Stimulated activated CD4-positive, alpha-beta T cell treated with anti-CD3 and anti-CD28 coated beads, Interleukin-12 subunit alpha, Interleukin-12 subunit beta, amount 100 ng/mL, for 4 hours (primary cell): ENCODE measurements at regions not wholly inside any gene's neighbourhood (a gene's known extent, or its start where the extent isn't known, plus 50 kb on each side); places are given as distances from the start of the nearest gene placed in this dataset.
"Not testable (repeated sequence)": the region's sequence is repeated elsewhere in the genome, so short reads cannot be mapped to it uniquely, and the experiment has no call there.

Experiments
- DNase-seq: peaks from one replicate; pipeline ENCODE4 v3.0.0-alpha.2; 2020

DNA sequence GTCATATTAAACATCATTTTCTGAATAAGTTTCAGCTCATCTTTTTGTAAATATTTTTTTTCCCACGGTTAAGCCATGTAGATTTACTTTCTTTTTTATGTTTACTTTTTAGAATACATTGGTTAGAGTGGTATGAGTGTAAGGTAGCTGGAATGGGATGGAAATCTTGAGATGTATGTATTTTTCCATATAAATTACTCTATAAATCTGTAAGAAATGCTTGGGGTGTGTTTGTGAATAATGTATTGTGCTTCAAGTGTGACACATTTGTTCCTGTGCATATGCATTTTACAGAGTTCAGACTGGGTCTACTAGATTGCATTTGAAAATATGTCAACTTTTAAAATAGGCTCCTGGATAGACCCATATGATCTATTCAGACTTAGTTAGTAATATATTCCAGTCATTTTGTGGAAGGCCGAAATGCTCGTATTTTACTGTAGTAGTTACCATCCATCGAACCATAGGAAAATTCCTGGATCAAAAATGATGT, 756.8 kb downstream of the RAPGEF2 start:
- DNase-seq = no peak

DNA sequence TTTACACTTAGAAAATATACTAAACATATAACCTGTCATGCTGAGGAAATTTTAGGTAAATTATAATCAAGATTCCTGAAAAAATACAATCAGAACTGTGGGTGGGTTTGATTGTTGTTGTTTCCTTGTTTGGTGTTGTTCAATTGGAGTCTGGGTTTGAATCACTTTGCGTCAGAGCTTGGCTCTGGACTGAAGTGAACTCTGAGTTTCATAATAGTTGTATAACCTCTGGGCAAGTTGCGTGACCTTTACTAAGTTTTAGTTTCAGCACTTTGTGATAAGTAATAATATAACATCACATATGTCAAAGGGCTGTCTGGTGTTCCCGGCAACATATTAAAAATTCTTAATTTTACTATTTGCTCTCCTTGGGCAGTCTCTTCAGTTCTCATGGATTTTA, 758.1 kb downstream of the RAPGEF2 start:
- DNase-seq = no peak

DNA sequence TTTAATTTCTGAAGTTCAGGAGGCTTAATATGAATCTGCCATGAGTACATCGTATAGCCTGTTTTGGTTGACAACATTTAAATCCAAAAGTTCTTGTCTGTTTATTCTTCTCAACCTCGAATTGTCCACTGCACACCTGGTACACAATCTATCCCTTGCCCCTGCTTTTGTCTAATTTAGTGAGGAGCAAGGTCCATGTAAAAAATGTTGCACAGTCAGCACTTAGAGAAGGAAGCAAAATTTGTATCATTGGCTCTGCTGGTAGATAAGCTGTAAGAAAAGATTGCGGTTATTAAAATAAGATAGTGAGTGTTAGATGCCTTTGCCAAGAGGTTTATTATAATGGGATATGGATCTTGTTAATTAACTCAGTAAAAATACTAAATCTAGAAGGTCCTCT, 761.5 kb downstream of the RAPGEF2 start:
- DNase-seq = no peak

DNA sequence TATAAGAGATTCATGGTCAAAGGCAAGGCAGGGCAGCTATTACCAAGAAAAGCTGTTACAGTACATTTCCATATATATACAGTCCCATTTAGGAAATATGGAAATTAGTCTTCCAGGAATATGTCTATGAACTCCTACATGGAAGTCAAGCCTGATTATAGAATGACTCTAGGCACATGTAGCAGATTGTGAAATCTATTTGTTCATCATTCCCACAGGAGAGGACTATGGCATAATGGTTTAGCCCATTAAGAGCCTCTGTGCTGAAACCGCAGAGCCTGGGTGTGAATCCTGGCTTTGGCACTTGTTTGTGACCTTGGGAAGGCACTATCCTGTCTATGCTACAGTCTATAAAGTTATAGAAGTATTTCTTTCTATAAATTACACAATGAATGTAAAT, 764.8 kb downstream of the RAPGEF2 start:
- DNase-seq = no peak

DNA sequence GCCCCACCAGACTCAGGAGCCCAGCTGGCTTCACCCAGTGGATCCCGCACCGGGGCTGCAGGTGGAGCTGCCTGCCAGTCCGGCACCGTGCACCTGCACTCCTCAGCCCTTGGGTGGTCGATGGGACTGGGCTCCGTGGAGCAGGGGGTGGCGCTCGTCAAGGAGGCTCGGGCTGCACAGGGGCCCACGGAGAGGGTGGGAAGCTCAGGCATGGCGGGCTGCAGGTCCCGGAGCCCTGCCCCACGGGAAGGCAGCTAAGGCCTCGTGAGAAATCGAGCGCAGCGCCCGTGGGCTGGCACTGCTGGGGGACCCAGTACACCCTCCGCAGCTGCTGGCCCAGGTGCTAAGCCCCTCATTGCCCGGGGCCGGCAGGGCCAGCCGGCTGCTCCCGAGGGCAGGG, 766.1 kb downstream of the RAPGEF2 start:
- not testable (repeated sequence) for DNase-seq

DNA sequence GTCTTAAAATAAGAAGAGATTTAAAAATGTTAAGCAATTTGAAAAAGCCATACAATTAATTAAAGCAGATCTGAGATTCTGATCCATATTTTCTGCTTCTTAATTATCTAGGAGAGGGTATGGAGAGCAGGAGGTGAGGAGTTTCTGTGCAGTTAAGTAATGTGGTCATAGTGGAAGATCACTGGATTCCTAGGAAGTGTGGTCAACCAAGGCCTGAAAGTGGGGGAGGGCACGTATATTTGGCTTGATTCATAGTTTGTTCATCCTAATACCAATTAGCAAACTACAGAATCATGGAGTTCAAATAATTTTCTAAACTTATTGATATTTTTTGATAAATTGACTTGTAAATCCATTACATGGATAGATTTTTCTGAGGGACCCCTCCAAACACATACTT, 768.3 kb downstream of the RAPGEF2 start:
- no peak for DNase-seq

DNA sequence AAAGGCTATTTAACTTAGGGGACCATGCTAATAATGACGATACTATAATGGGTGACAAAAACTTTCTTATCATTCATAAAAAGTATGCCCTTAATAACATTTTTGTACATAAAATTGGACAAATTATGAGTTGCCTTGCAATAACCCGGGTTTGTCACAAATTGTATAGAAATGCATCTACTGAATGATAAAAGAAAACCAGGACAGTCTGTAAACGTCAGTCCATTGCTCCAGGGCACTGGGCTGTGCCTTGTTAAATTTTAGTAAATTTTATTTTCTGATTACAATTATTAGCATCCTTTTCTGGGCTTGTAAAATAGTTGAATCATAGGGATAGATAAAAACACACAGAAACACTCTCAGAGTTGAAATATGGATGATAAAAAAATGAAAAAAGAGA, 778.3 kb downstream of the RAPGEF2 start:
- DNase-seq = no peak

DNA sequence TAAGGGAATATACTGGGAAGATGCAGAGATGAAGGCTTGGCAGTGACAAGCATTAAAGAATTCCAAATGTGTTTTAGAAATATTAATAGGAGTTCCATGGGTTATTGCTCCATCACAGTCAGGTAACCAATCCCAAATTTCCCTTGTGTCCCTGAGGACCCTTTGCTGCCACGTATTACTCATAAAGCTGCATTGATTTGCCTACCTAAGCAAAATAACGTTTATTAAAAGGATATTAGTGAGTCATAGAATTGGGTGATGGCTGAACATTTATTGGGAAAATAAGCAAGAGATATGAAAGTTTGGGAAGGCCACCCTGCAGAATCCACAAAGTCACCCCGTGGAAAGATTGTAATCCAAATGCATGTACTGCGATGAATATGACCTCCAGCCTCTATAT, 782.1 kb downstream of the RAPGEF2 start:
- DNase-seq = no peak

DNA sequence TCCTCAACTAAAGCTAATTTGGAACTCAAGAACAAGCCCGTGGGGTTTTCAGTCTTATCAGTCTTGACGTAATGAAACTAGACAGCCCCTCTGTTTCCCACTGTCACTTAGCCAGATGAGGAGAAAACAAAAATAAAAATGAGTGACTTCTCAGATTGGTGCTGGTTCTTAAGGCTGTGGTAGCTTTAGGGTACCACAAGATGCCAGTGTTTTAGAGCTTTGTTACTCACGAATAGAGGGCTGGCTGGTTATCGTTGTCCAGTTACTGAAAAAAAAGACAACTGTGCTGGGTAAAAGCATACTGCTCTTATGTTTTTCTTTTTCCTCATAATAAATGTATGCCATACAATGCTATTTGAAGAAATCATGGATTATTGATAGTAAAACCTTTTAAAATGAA, 796.7 kb downstream of the RAPGEF2 start:
- no peak for DNase-seq

DNA sequence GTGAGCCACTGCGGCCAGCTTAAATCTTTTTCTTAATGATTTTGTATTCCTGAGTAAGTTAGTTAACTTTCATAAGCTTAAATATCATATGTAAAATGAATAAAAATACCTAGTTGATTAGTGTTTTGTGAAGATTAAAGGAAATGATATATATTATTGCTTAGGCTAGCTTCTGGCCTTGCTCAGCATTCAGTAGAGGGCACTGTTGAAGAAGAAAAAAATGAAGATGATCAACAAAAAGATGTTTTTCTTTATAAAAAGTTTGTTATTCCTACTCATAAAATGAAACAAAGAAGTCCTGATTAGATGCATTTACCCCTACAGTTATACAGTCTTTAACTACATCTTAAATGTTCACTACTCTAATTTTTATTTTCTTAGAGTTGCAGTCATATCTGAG, 797.7 kb downstream of the RAPGEF2 start:
- DNase-seq = no peak

DNA sequence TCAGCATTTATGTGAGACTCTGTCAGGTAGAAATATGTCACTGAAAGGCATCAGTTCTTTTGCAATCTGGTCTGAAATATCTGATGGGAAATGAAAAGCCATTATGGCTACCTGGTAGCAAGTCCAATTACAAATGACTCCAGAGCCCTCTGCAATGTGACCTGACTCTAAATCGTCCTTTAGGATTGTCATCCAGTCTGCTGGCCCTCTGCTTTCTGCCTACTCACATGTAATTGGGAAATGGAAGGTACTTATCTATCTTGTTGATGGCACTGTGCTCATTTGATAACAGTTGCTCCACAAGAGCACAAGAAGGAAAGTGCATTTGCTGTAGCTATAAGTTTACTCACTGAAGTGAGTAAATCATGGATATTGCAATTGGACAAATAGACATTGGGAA, 799.8 kb downstream of the RAPGEF2 start:
- DNase-seq = no peak

DNA sequence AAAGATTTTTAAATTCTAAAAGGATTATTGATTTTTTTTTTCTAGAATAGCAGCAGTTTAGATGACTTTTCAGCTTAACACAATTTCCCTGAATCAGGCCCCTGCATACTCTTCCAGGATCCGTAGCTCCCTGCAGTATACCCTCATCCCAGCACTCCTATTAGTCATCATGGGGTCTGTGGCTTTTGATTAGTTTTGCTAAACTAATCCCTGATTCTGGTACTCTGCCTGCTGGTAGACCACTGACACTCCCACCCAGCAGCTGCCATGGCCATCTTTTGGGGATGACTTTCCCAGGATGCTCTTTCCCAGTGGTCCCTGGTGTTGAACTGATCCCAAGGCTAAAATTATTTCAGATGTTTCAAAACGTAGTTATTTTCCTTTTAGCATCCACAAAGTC, 802.0 kb downstream of the RAPGEF2 start:
- DNase-seq = no peak

DNA sequence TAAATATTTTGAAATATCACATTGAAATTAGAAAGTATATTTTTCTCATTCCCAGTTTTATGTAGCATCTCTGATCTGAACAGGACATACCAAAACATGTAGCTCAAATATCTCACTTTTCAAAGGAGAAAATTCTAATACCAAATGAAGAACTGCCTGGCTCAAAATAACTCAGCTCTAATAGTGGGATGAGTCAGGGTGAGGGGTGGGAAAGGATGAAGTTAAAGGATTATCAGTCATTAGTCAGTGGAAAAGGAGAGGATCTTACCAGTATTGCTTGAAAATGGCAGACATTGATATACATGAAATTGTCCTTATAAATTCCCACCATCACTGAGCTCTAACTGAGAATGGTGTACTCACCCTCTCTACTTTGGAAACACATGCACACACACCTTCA, 803.2 kb downstream of the RAPGEF2 start:
- DNase-seq = no peak

DNA sequence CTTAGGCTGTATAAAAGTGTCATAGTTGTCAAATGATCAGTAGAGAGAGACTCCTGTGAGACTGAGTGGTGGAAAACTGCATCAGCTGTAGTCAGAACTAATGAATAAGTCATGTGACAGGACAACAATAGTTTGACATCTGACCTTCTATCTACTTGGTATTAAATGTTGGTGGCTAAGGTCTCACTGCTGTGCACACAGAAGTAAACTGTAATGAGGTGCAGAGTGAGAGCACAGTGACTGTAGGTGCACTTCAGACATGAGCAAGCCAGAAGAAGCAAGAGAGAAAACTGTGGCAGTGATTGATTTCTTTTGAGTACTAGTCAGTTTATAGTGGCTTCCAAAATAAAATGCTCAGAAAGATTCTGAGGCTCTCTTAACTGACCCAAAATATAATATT, 803.6 kb downstream of the RAPGEF2 start:
- DNase-seq = no peak

DNA sequence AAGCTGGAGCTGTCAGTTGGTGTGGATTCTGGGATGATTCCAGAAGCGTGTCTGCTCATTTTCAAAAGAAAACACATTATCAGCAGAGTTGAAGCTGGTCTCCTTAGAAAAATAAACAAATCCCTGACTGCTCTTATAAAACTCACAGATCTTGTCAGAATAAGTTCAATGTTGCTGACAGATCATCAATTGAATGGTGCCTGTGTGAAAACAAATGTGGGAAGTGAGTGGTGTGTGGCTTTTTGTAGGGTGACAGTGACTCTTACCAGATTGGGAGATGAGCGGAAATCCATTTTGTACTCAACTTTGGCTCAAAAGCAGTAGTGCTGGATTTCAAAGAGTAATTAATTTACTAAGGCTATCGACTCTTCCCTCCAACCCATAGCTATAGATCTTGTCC, 807.8 kb downstream of the RAPGEF2 start:
- no peak for DNase-seq

DNA sequence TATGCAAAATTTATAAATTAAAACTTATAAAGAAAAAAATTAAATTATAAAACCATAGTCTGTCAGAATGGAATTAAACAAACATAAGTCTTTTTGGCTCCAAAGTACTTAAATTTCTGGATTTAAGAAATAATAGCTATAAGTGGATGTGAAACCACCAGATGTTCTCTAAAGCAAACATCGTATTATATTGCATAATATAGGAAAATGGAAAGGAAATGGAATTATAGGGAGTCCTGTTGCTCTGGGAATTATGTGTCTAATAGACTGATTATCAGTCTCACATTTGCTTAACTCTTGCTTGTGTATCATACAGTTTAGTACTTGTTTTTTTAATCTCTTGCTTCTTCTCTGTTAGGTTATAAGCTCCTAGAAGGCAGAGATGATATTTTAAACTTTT, 819.2 kb downstream of the RAPGEF2 start:
- no peak for DNase-seq

DNA sequence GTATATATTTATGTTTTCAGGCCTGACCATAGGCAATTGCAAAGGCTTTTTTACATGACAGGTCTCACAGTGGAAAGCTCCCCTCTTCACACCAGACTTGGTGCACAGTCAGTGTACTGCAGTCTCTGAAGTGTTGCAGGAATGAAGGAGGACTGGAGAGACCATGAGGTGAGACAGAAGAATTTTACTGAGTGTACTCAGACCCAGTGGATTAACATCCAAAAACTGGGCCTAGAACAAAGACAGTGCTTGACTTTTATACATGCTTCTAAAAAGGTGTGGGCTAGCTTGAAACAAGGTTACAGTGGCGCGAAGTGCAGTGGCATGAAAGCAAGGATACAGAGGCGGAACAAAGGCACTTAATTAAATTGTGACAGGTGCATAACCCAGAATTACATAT, 822.9 kb downstream of the RAPGEF2 start:
- no peak for DNase-seq

DNA sequence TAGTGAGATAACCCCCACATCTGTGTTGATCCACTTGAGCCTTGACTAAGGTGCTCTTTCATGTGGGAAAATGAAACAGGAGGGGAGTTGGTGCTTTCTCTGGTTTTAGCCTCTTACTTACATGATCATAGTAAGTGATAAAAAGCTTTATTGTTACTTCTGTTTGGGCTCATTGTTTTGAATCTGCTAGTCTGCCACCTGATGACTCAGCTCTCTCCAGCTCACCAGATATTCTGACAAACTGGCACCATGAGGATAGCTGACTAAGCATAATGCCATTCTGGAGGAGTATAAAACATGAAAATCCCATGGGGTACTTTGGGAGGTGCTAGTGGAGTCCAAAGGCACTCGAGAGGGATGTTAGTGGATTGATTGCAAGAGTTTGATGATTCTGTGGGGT, 824.0 kb downstream of the RAPGEF2 start:
- DNase-seq = no peak

DNA sequence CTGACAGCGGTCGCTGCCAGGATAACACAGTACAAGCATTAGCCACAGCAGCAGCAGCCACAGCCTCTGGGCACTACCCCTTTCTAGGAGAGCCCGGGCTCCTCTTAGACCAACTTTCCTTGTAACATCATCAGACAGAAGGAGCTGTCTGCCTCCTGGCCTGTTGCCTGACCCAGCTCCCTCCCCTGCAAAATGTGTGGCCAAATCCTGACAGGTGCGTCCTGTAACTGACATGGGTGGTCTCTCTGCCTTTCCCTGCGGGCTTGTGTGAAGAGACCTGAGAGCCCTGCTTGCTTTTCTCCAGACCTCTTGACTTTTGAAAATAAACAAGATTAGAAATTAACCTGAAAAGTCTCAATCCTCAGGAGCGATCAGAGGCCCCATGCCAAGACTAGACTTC, 824.9 kb downstream of the RAPGEF2 start:
- DNase-seq = no peak

DNA sequence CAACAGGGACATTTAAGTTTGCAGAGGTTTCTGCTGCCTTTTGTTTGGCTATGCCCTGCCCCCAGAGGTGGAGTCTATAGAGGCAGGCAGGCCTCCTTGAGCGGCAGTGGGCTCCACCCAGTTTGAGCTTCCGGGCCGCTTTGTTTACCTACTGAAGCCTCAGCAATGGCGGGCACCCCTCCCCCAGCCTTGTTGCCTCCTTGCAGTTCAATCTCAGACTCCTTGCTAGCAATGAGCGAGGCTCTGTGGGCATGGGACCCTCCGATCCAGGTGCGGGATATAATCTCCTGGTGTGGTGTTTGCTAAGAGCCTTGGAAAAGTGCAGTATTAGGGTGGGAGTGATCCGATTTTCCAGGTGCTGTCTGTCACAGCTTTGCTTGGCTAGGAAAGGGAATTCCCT, 831.7 kb downstream of the RAPGEF2 start:
- DNase-seq = not testable (repeated sequence)

DNA sequence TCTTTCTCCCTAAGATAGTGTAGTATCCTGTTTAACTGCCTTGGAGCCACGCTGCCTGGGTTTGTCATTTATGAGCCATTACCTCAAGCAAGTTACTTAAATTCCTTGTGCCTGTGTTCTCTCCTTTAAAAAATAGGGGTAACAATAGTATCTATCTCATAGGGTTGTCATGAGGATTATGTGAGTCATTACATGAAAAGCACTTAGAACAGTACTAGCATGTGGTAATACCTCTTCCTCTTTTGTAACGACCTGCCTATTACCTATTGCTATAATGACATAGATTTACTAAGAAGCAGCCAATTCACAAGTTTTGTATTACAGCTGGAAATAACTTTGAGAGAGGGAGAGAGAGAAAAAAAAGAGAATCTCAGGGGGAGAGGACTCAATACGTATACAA, 834.7 kb downstream of the RAPGEF2 start:
- DNase-seq = no peak

DNA sequence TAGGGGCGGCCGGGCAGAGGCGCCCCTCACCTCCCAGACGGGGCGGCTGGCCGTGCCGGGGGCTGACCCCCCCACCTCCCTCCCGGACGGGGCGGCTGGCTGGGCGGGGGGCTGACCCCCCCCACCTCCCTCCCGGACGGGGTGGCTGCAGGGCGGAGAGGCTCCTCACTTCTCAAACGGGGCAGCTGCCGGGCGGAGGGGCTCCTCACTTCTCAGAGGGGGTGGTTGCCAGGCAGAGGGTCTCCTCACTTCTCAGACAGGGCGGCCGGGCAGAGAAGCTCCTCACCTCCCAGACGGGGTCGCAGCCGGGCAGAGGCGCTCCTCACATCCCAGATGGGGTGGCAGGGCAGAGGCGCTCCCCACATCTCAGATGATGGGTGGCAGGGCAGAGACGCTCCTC, 836.8 kb downstream of the RAPGEF2 start:
- DNase-seq = not testable (repeated sequence)

DNA sequence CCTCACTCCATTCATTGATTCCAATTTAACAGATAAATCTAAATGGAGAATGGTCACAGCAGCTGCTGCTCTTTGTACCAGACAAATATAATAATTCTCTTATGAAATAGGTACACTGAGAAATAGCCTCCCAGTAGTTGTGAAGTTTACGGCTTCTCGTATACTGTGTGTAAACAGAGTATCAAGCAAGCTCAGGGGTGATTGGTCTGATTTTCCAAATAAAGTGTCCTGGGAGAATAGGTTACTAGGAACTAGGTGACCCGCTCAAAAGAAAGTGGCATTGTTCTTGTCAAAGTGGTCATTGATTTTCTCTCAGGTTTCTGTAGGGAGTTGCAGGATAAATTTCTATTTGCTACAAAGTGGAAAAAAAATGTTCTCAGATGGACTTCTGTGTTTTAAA, 838.2 kb downstream of the RAPGEF2 start:
- no peak for DNase-seq

DNA sequence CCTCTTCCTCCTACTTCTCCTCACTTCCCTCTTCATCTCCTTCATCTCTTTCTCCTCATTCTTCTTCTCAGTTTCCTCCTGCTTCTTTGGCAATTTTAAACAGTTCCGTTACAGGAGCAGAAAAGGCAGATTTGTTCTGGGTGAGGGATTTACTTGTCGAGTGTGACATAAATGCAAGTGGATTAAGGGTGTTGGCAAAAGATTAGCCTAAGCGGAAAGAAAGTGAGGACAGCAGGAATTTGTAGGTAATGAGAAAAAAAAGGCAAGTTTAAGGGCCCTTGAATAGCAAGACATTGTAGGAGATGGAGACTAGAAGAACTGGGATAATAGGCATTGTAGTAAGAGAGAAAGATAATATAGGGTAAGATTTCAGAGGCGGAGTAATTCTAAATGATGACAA, 841.6 kb downstream of the RAPGEF2 start:
- no peak for DNase-seq

DNA sequence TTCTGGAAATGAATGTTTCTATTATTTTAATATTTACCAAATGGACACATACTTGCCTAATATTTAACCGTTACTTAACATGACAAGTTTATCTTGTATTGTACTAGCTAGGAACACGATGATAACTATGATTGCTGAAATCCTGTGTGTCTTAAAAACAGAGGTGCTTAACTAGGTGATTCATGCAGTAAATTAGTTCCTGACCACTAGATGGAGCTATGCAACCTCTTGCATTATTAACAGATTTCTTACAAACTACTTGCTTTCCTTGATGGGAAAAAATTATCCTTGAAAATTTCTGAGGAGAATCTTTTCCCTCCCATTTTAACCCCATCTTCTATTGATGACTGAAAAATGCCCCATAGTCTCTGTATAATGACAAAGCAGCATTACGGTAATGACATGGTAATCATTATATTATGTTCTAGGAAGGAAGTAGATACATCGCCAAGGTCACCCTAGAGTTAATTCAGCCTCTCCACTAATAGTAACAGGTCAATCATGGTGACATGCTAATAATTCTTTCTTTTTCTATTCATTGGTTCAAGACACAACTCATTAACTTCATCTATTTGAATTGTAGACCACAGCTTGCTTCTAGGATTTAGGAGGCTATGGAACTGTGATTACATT, 844.2 kb downstream of the RAPGEF2 start:
- DNase-seq = no peak

DNA sequence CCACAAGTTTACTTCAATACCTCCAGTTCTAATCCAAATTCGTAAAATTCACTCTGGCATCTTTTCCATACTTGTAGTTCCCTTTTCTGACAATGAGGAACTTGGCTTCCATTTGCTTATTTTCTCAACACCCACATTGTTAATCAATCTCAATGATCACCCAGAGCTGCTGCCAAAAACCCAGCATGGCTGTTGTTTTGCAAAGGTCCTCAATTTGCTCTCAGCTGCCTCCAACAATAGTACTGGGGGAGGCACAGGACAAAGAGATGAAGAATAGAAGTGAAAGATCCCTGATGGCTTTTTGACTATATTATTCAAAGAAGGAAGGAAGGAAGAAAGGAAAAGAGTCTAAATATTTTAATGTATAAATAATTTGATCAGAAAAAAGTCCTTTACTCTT, 847.8 kb downstream of the RAPGEF2 start:
- DNase-seq = no peak
